Activated CD8-positive, alpha-beta T cell treated with anti-CD3 and anti-CD28 coated beads for 36 hours (primary cell): ENCODE measurements at regions not wholly inside any gene's neighbourhood (a gene's known extent, or its start where the extent isn't known, plus 50 kb on each side); places are given as distances from the start of the nearest gene placed in this dataset.

Source experiments
- ATAC-seq: fragments of 200-7000 bp; cut with Tn5 transposase; one replicate; pipeline ENCODE4 v1.10.0; 2021; ENCODE audit warnings: mild to moderate bottlenecking, moderate library complexity
- CTCF ChIA-PET: fragments of 350-600 bp; sonication (Branson Sonifier 250); formaldehyde crosslinking; loops from one replicate; lab custom pipeline; 2021; ENCODE audit warnings: antibody characterized with exemption; lab: Charles Lee
- POLR2A ChIA-PET: fragments of 350-600 bp; sonication (Branson Sonifier 250); formaldehyde crosslinking; loops from one replicate; lab custom pipeline; 2021; ENCODE audit warnings: antibody characterized with exemption; lab: Charles Lee
- DNase-seq: peaks from one replicate; pipeline ENCODE4 v3.0.0-alpha.2; 2020
- H3K27ac Mint-ChIP-seq: one replicate; pipeline ENCODE4 v1.8.0; 2021; ENCODE audit warnings: mild to moderate bottlenecking, mixed read lengths
- H3K27me3 Mint-ChIP-seq: one replicate; pipeline ENCODE4 v1.8.0; 2021; ENCODE audit warnings: mixed read lengths
- H3K36me3 Mint-ChIP-seq: one replicate; pipeline ENCODE4 v1.8.0; 2021; ENCODE audit warnings: low read depth, mixed read lengths
- H3K4me1 Mint-ChIP-seq: one replicate; pipeline ENCODE4 v1.8.0; 2021; ENCODE audit warnings: low read depth, mixed read lengths
- H3K4me3 Mint-ChIP-seq: one replicate; pipeline ENCODE4 v1.8.0; 2021; ENCODE audit warnings: mild to moderate bottlenecking, moderate library complexity, mixed read lengths
- H3K9me3 Mint-ChIP-seq: one replicate; pipeline ENCODE4 v1.8.0; 2021; ENCODE audit warnings: mixed read lengths
- CTCF ChIP-seq: fragments of 200-600 bp; IDR thresholded peaks from one replicate; pipeline ENCODE4 v1.8.0; 2022; ENCODE audit warnings: antibody characterized with exemption, mild to moderate bottlenecking
- intact Hi-C: fragments of 100-400 bp; cut with micrococcal nuclease; formaldehyde crosslinking; loops from one replicate; pipeline ENCODE4 v1.10.0; 2022

- no peak for DNase-seq
- H3K36me3 Mint-ChIP-seq: no peaks in the 10 kb centered on the region
- TF ChIP-seq CTCF: no peak
- ChIA-PET POLR2A (no interaction called here), CTCF (no interaction called here)
- H3K4me3 Mint-ChIP-seq: no peak overlapping the region
- no peak for ATAC-seq
- H3K4me1 Mint-ChIP-seq: no peaks in the 10 kb centered on the region
- intact Hi-C loops: no loop called here
- peaks cover 12% of the 10 kb centered on the region for H3K27me3 Mint-ChIP-seq
- H3K27ac Mint-ChIP-seq: no peak overlapping the region
- H3K9me3 Mint-ChIP-seq: no peaks in the 10 kb centered on the region
These were observed 77.8 kb upstream of the CTTNBP2NL start for GRCh38 chr1:112318263-112318662.

- H3K9me3 Mint-ChIP-seq: no peaks in the 10 kb centered on the region
- DNase-seq: no peak
- peaks cover 14% of the 10 kb centered on the region for H3K27me3 Mint-ChIP-seq
- no peak for ATAC-seq
- H3K36me3 Mint-ChIP-seq: no peaks in the 10 kb centered on the region
- CTCF ChIA-PET: no interaction called here
- no peak overlapping the region for H3K4me3 Mint-ChIP-seq
- intact Hi-C loops: no loop called here
- TF ChIP-seq CTCF: no peak
- no peak overlapping the region for H3K27ac Mint-ChIP-seq
- POLR2A ChIA-PET: no interaction called here
- no peaks in the 10 kb centered on the region for H3K4me1 Mint-ChIP-seq
These were observed 77.2 kb upstream of the CTTNBP2NL start for GRCh38 chr1:112318698-112319370.

- Mint-ChIP-seq H3K36me3 (no peaks in the 10 kb centered on the region), H3K27ac (no peak overlapping the region), H3K4me1 (no peaks in the 10 kb centered on the region), H3K4me3 (no peak overlapping the region), H3K9me3 (no peaks in the 10 kb centered on the region), H3K27me3 (peaks cover 14% of the 10 kb centered on the region)
- DNase-seq: no peak
- TF ChIP-seq CTCF: no peak
- intact Hi-C loops: no loop called here
- CTCF ChIA-PET: no interaction called here
- POLR2A ChIA-PET: no interaction called here
- ATAC-seq: no peak
These were observed 76.5 kb upstream of the CTTNBP2NL start for GRCh38 chr1:112319371-112320040.

- H3K27ac Mint-ChIP-seq: no peak overlapping the region
- CTCF ChIA-PET: no interaction called here
- no peaks in the 10 kb centered on the region for H3K36me3 Mint-ChIP-seq
- no peak for ATAC-seq
- H3K4me3 Mint-ChIP-seq: no peak overlapping the region
- DNase-seq: no peak
- TF ChIP-seq CTCF: no peak
- POLR2A ChIA-PET: no interaction called here
- H3K27me3 Mint-ChIP-seq: peaks cover 14% of the 10 kb centered on the region
- no peaks in the 10 kb centered on the region for H3K9me3 Mint-ChIP-seq
- H3K4me1 Mint-ChIP-seq: no peaks in the 10 kb centered on the region
- intact Hi-C loops: no loop called here
These were observed 76.0 kb upstream of the CTTNBP2NL start for GRCh38 chr1:112320058-112320457.

GRCh38 chr1:112322018-112322417, 74.0 kb upstream of the CTTNBP2NL start:
- Mint-ChIP-seq H3K4me1 (no peaks in the 10 kb centered on the region), H3K27me3 (peaks cover 17% of the 10 kb centered on the region), H3K36me3 (no peaks in the 10 kb centered on the region), H3K4me3 (no peak overlapping the region), H3K27ac (no peak overlapping the region), H3K9me3 (no peaks in the 10 kb centered on the region)
- CTCF ChIA-PET: interaction anchor here (1.1 kb wide), 1 partner anchor 39 kb away, joined by 3 read pairs; no protein-coding TSS in a partner anchor
- intact Hi-C loops: no loop called here
- no peak for ATAC-seq
- TF ChIP-seq CTCF: no peak
- DNase-seq: no peak
- POLR2A ChIA-PET: interaction anchor here (1.1 kb wide), 1 partner anchor 19 kb away, joined by 3 read pairs; no protein-coding TSS in a partner anchor
